CD14-positive monocyte (primary cell): ENCODE measurements at regions not wholly inside any gene's neighbourhood (a gene's known extent, or its start where the extent isn't known, plus 50 kb on each side); places are given as distances from the start of the nearest gene placed in this dataset.

ENCODE experiments used
- DNase-seq, 3 donors: peaks; one replicate each; pipeline ENCODE4 v3.0.0-alpha.2; 2011 to 2022
- H2AFZ ChIP-seq: 2 replicates; pipeline ENCODE4 v1.6.0; 2012; ENCODE audit warnings: mild to moderate bottlenecking, low read depth, low read length, inconsistent platforms; ENCODE audit not compliant: insufficient read depth, poor library complexity, severe bottlenecking
- H3K27ac ChIP-seq, 2 donors: 1 replicate in 1 of 2; 2 replicates in 1 of 2; pipeline ENCODE4 v1.5.1; 2012 to 2013; ENCODE audit warnings: low read length in 2 of 2, control low read depth in 1 of 2, inconsistent platforms in 1 of 2, low read depth in 1 of 2, mild to moderate bottlenecking in 1 of 2
- H3K27me3 ChIP-seq, 2 donors: one replicate each; pipeline versions ENCODE4 v1.6.0 to v1.6.1; 2011 to 2013; ENCODE audit warnings: low read length in 2 of 2; ENCODE audit not compliant: control insufficient read depth in 2 of 2, insufficient read depth in 2 of 2
- H3K36me3 ChIP-seq, 2 donors: replicated peaks in 1 of 2; 1 replicate in 1 of 2; 2 replicates in 1 of 2; pipeline versions ENCODE4 v1.5.1 to v1.6.1; 2012 to 2013; ENCODE audit warnings: low read length in 2 of 2, control low read depth in 1 of 2, inconsistent platforms in 1 of 2, mild to moderate bottlenecking in 1 of 2; ENCODE audit not compliant: insufficient read depth in 2 of 2, control insufficient read depth in 1 of 2
- H3K4me1 ChIP-seq, 2 donors: 1 replicate in 1 of 2; 2 replicates in 1 of 2; pipeline versions ENCODE4 v1.5.1 to v1.6.1; 2012 to 2013; ENCODE audit warnings: low read length in 2 of 2, control low read depth in 1 of 2, inconsistent platforms in 1 of 2, mild to moderate bottlenecking in 1 of 2, moderate library complexity in 1 of 2; ENCODE audit not compliant: insufficient read depth in 2 of 2, control insufficient read depth in 1 of 2
- H3K4me2 ChIP-seq: replicated peaks from 2 replicates; pipeline ENCODE3; 2012; ENCODE audit warnings: low read length, moderate library complexity, mild to moderate bottlenecking; ENCODE audit not compliant: poor library complexity, severe bottlenecking; ENCODE audit errors: extremely low read depth
- H3K4me3 ChIP-seq, 3 experiments: fragments of 200-600 bp in 1 of 3; sonication (generic) in 1 of 3; replicated peaks in 1 of 3; 1 replicate in 2 of 3; 2 replicates in 1 of 3; pipeline ENCODE4 v1.5.1; 2011 to 2013; ENCODE audit warnings: low read length in 3 of 3, mild to moderate bottlenecking in 3 of 3, control low read depth in 2 of 3, low read depth in 2 of 3, inconsistent platforms in 1 of 3, moderate library complexity in 1 of 3
- H3K79me2 ChIP-seq: 2 replicates; pipeline ENCODE4 v1.6.0; 2012; ENCODE audit warnings: mild to moderate bottlenecking, control low read depth, inconsistent platforms, low read length, moderate library complexity; ENCODE audit not compliant: insufficient read depth
- H3K9ac ChIP-seq: 2 replicates; pipeline ENCODE4 v1.6.0; 2017; ENCODE audit warnings: low read length, mild to moderate bottlenecking; ENCODE audit not compliant: insufficient read depth, poor library complexity, severe bottlenecking
- H3K9me3 ChIP-seq, 2 donors: replicated peaks in 1 of 2; 1 replicate in 1 of 2; 2 replicates in 1 of 2; pipeline versions ENCODE4 v1.5.1 to v1.6.1; 2012 to 2013; ENCODE audit warnings: low read length in 2 of 2, control low read depth in 1 of 2; ENCODE audit not compliant: control insufficient read depth in 1 of 2, insufficient read depth in 1 of 2
- H4K20me1 ChIP-seq: 2 replicates; pipeline ENCODE4 v1.6.0; 2012; ENCODE audit warnings: mild to moderate bottlenecking, low read length, control low read depth, moderate library complexity; ENCODE audit not compliant: insufficient read depth
- H3K27ac Mint-ChIP-seq, 7 donors: one replicate each; pipeline ENCODE4 v1.8.0; 2020; ENCODE audit warnings: mild to moderate bottlenecking in 7 of 7, mixed read lengths in 7 of 7, moderate library complexity in 6 of 7, inconsistent platforms in 2 of 7
- H3K27me3 Mint-ChIP-seq, 3 donors: one replicate each; pipeline ENCODE4 v1.8.0; 2021 to 2022; ENCODE audit warnings: low read depth in 3 of 3, mild to moderate bottlenecking in 3 of 3, mixed read lengths in 3 of 3, moderate library complexity in 3 of 3, inconsistent platforms in 1 of 3
- H3K36me3 Mint-ChIP-seq, 2 donors: one replicate each; pipeline ENCODE4 v1.8.0; 2020; ENCODE audit warnings: mixed read lengths in 2 of 2, inconsistent platforms in 1 of 2, mild to moderate bottlenecking in 1 of 2
- H3K4me1 Mint-ChIP-seq: one replicate; pipeline ENCODE4 v1.8.0; 2020; ENCODE audit warnings: mild to moderate bottlenecking, mixed read lengths
- H3K4me3 Mint-ChIP-seq, 2 donors: one replicate each; pipeline ENCODE4 v1.8.0; 2020; ENCODE audit warnings: mild to moderate bottlenecking in 2 of 2, mixed read lengths in 2 of 2, moderate library complexity in 1 of 2
- H3K9me3 Mint-ChIP-seq, 7 donors: one replicate each; pipeline ENCODE4 v1.8.0; 2020 to 2022; ENCODE audit warnings: mixed read lengths in 7 of 7, mild to moderate bottlenecking in 6 of 7, moderate library complexity in 6 of 7, inconsistent platforms in 2 of 7
- WGBS: methylation state at CpG from one replicate; pipeline ENCODE4 v1.1.5; 2013; ENCODE audit warnings: missing lambda C conversion rate; ENCODE audit not compliant: insufficient coverage; 5-methylcytosine and 5-hydroxymethylcytosine counted together
- intact Hi-C, 2 donors: fragments of 100-400 bp; cut with micrococcal nuclease; formaldehyde crosslinking; loops; one replicate each; pipeline versions ENCODE4 v1.15.0 to v1.15.1; 2023
- TF ChIP-seq, protein P1 (sequence below): fragments of 200-600 bp; IDR thresholded peaks from one replicate; pipeline ENCODE4 v1.8.0; 2022; ENCODE audit warnings: antibody characterized with exemption, mild to moderate bottlenecking

DNA sequence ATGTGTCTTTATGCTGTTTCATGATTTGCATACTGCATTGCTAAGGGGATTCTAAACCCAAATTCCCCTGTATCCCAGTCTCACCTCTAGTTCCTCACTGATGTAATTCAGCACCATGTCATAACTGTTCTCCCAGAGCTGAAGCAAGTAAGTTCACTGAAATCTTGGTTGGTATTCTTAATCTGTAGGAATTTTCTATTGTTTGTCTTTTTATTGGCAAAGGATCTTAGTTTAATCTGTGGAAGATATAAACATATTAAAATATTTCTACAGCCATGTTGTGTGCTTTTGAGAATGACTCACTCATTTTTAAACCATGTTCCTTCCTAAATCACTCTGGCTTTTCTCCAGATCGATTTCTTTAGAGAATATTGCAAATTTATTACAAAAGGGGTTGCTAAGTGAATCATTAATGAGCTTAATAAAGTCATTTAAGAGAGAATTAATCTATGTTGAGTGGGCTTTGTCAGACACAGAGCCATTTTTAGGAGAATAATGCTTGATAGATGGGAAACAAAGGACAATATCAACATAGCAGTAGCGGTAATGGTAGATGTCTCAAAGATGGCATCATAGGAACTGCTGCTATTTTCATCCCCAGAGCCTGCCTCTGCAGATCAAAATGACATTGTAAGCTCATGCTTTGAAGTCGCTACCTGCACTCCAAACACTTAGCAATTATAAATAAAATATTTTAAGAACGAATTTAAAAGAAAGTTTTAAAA lies 110.0 kb downstream of the ENC1 start:
- no CpG with 5 or more reads among the region's 4 CpGs for WGBS
- no peak overlapping the region for H3K27ac ChIP-seq
- no peak overlapping the region for H2AFZ ChIP-seq
- H3K9ac ChIP-seq, result no peak overlapping the region
- peaks cover 0 to 8% of the 10 kb centered on the region in 2 donors for H3K4me1 ChIP-seq
- no peak for DNase-seq
- H3K36me3 ChIP-seq, result no peaks in the 10 kb centered on the region
- H3K9me3 Mint-ChIP-seq, result peaks cover 7 to 14% (median 11%) of the 10 kb centered on the region in 7 donors
- H3K9me3 ChIP-seq, result peaks cover 4 to 5% of the 10 kb centered on the region in 2 donors
- H4K20me1 ChIP-seq, result no peaks in the 10 kb centered on the region
- H3K36me3 Mint-ChIP-seq, result no peaks in the 10 kb centered on the region
- no peak overlapping the region for H3K4me3 ChIP-seq
- H3K27me3 ChIP-seq, result no peaks in the 10 kb centered on the region
- no peak overlapping the region for H3K27ac Mint-ChIP-seq
- intact Hi-C loops, result no loop called here
- H3K4me1 Mint-ChIP-seq, result peaks cover 8% of the 10 kb centered on the region
- TF ChIP-seq, protein P1, sequence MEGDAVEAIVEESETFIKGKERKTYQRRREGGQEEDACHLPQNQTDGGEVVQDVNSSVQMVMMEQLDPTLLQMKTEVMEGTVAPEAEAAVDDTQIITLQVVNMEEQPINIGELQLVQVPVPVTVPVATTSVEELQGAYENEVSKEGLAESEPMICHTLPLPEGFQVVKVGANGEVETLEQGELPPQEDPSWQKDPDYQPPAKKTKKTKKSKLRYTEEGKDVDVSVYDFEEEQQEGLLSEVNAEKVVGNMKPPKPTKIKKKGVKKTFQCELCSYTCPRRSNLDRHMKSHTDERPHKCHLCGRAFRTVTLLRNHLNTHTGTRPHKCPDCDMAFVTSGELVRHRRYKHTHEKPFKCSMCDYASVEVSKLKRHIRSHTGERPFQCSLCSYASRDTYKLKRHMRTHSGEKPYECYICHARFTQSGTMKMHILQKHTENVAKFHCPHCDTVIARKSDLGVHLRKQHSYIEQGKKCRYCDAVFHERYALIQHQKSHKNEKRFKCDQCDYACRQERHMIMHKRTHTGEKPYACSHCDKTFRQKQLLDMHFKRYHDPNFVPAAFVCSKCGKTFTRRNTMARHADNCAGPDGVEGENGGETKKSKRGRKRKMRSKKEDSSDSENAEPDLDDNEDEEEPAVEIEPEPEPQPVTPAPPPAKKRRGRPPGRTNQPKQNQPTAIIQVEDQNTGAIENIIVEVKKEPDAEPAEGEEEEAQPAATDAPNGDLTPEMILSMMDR, result no peak
- no peaks in the 10 kb centered on the region for H3K79me2 ChIP-seq
- no peak overlapping the region for H3K4me2 ChIP-seq
- no peak overlapping the region for H3K4me3 Mint-ChIP-seq
- peaks cover 0 to 3% (median 0%) of the 10 kb centered on the region in 3 donors for H3K27me3 Mint-ChIP-seq

DNA sequence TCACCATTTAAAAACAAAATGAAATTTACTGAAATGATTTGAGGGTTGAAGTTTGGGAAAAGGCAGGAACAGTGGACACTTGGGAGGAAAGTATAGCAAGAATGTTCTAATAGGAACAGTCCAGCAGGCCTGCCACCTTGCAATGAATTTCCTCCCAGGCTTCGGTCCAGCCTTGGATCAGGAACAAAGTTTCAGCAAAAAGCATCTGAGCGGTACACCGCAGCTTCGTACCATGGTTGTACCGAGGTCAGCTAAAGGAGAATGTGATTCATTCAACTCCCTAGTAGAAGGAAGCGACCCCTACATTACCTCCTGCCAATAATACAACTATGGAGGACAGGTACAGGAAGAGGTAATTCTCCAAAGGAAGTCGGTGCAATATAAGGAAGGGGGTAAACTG lies 111.4 kb downstream of the ENC1 start:
- Histone ChIP-seq H3K27me3 (no peaks in the 10 kb centered on the region), H3K4me1 (peaks cover 0 to 8% of the 10 kb centered on the region in 2 donors), H2AFZ (no peak overlapping the region), H3K9ac (no peak overlapping the region), H3K4me3 (no peak overlapping the region), H4K20me1 (no peaks in the 10 kb centered on the region), H3K4me2 (no peak overlapping the region), H3K79me2 (no peaks in the 10 kb centered on the region), H3K27ac (no peak overlapping the region), H3K36me3 (no peaks in the 10 kb centered on the region), H3K9me3 (peaks cover 11% of the 10 kb centered on the region in 2 donors)
- H3K9me3 Mint-ChIP-seq, result peaks cover 5 to 18% (median 13%) of the 10 kb centered on the region in 7 donors
- no peak overlapping the region for H3K4me3 Mint-ChIP-seq
- H3K27ac Mint-ChIP-seq, result peak overlapping the region in 1 of 7 donors; percentile 71
- peaks cover 0 to 3% (median 0%) of the 10 kb centered on the region in 3 donors for H3K27me3 Mint-ChIP-seq
- H3K36me3 Mint-ChIP-seq, result no peaks in the 10 kb centered on the region
- intact Hi-C loops, result no loop called here
- TF ChIP-seq, protein P1, result no peak
- H3K4me1 Mint-ChIP-seq, result peaks cover 8% of the 10 kb centered on the region
- no peak for DNase-seq
- WGBS, result 100% methylated on average over 1 of the region's 7 CpGs
